Neural crest cell (in vitro differentiated cells): ENCODE measurements at regions not wholly inside any gene's neighbourhood (a gene's known extent, or its start where the extent isn't known, plus 50 kb on each side); places are given as distances from the start of the nearest gene placed in this dataset.

ENCODE experiments used
- DNase-seq: peaks from one replicate; pipeline ENCODE4 v3.0.0; 2021; ENCODE audit warnings: low read depth, mixed read lengths, low spot score
- H3K27ac Mint-ChIP-seq: one replicate; pipeline ENCODE4 v1.8.0; 2021; ENCODE audit warnings: mild to moderate bottlenecking, mixed read lengths; ENCODE audit not compliant: unreplicated experiment
- H3K27me3 Mint-ChIP-seq: 2 replicates; pipeline ENCODE4 v1.8.0; 2021; ENCODE audit warnings: low read depth, mild to moderate bottlenecking, mixed read lengths
- H3K36me3 Mint-ChIP-seq: 2 replicates; pipeline ENCODE4 v1.8.0; 2021; ENCODE audit warnings: low read depth, mild to moderate bottlenecking, mixed read lengths
- H3K4me1 Mint-ChIP-seq: 2 replicates; pipeline ENCODE4 v1.8.0; 2021; ENCODE audit warnings: mixed read lengths
- H3K4me3 Mint-ChIP-seq: one replicate; pipeline ENCODE4 v1.8.0; 2021; ENCODE audit warnings: mild to moderate bottlenecking, mixed read lengths
- H3K9me3 Mint-ChIP-seq: 2 replicates; pipeline ENCODE4 v1.8.0; 2021; ENCODE audit warnings: mixed read lengths
- CTCF ChIP-seq: fragments of 200-600 bp; sonication (generic); conservative IDR thresholded peaks from 2 replicates; pipeline ENCODE4 v1.5.0; 2021; ENCODE audit warnings: antibody characterized with exemption, mild to moderate bottlenecking

- no peak overlapping the region for H3K27ac Mint-ChIP-seq
- no peak for TF ChIP-seq CTCF
- no peak for DNase-seq
- H3K36me3 Mint-ChIP-seq, result no peaks in the 10 kb centered on the region
- no peaks in the 10 kb centered on the region for H3K4me1 Mint-ChIP-seq
- no peak overlapping the region for H3K4me3 Mint-ChIP-seq
- H3K9me3 Mint-ChIP-seq, result peaks cover 6% of the 10 kb centered on the region
- H3K27me3 Mint-ChIP-seq, result no peaks in the 10 kb centered on the region
Measured at GRCh38 chr4:43264730-43265129, 372.2 kb downstream of the GRXCR1 start.

GRCh38 chr4:43271946-43272345 lies 379.4 kb downstream of the GRXCR1 start:
- Mint-ChIP-seq H3K9me3 (no peaks in the 10 kb centered on the region), H3K4me1 (no peaks in the 10 kb centered on the region), H3K27ac (no peak overlapping the region), H3K36me3 (no peaks in the 10 kb centered on the region), H3K4me3 (no peak overlapping the region), H3K27me3 (peaks cover 6% of the 10 kb centered on the region)
- TF ChIP-seq CTCF, result no peak
- no peak for DNase-seq

- DNase-seq, result no peak
- Mint-ChIP-seq H3K4me3 (no peak overlapping the region), H3K36me3 (no peaks in the 10 kb centered on the region), H3K4me1 (no peaks in the 10 kb centered on the region), H3K9me3 (no peaks in the 10 kb centered on the region), H3K27me3 (peaks cover 9% of the 10 kb centered on the region), H3K27ac (no peak overlapping the region)
- no peak for TF ChIP-seq CTCF
Measured at GRCh38 chr4:43274376-43274775, 381.9 kb downstream of the GRXCR1 start.

GRCh38 chr4:43275779-43276178 lies 383.3 kb downstream of the GRXCR1 start:
- no peak for TF ChIP-seq CTCF
- H3K27me3 Mint-ChIP-seq, result peaks cover 13% of the 10 kb centered on the region
- no peaks in the 10 kb centered on the region for H3K4me1 Mint-ChIP-seq
- H3K27ac Mint-ChIP-seq, result no peak overlapping the region
- no peaks in the 10 kb centered on the region for H3K9me3 Mint-ChIP-seq
- DNase-seq, result no peak
- H3K36me3 Mint-ChIP-seq, result no peaks in the 10 kb centered on the region
- no peak overlapping the region for H3K4me3 Mint-ChIP-seq

- TF ChIP-seq CTCF, result no peak
- DNase-seq, result no peak
- no peaks in the 10 kb centered on the region for H3K36me3 Mint-ChIP-seq
- no peaks in the 10 kb centered on the region for H3K9me3 Mint-ChIP-seq
- H3K27ac Mint-ChIP-seq, result no peak overlapping the region
- H3K27me3 Mint-ChIP-seq, result peaks cover 13% of the 10 kb centered on the region
- H3K4me1 Mint-ChIP-seq, result no peaks in the 10 kb centered on the region
- no peak overlapping the region for H3K4me3 Mint-ChIP-seq
Measured at GRCh38 chr4:43276321-43276720, 383.8 kb downstream of the GRXCR1 start.

- Mint-ChIP-seq H3K27ac (no peak overlapping the region), H3K4me1 (no peaks in the 10 kb centered on the region), H3K36me3 (no peaks in the 10 kb centered on the region), H3K9me3 (no peaks in the 10 kb centered on the region), H3K4me3 (no peak overlapping the region), H3K27me3 (peaks cover 11% of the 10 kb centered on the region)
- no peak for TF ChIP-seq CTCF
- DNase-seq, result no peak
Measured at GRCh38 chr4:43277003-43277402, 384.5 kb downstream of the GRXCR1 start.
